ENCODE measurements at regions not wholly inside any gene's neighbourhood (a gene's known extent, or its start where the extent isn't known, plus 50 kb on each side); places are given as distances from the start of the nearest gene placed in this dataset.

GRCh38 chr4:78720204-78720603 is 55.9 kb upstream of the BMP2K start:
- Histone ChIP-seq H3K36me3 (ENCODE audit: control insufficient read depth in 2 of 2, insufficient read depth in 1 of 2, low read length in 2 of 2) (no peaks in the 10 kb centered on the region), H3K27ac (ENCODE audit: extremely low read depth, low read depth, low read length) (no peak overlapping the region), H3K4me1 (ENCODE audit: control insufficient read depth, insufficient read depth, low read length) (no peaks in the 10 kb centered on the region), H3K4me3 (ENCODE audit: low read depth, low read length) (no peak overlapping the region), H3K9me3 (ENCODE audit: control insufficient read depth, insufficient read depth, low read depth, low read length) (no peaks in the 10 kb centered on the region)
- TF ChIP-seq SP2 (tag by site-specific recombination; IDR thresholded peaks at IDR 0.05) (no peak), ZNF155 (tag by site-specific recombination; IDR thresholded peaks at IDR 0.05) (no peak), ZNF513 (tag by site-specific recombination; IDR thresholded peaks at IDR 0.05) (no peak), ZNF692 (tag by site-specific recombination; IDR thresholded peaks at IDR 0.05) (no peak), GLI4 (tag by site-specific recombination; IDR thresholded peaks at IDR 0.05) (no peak), ZNF423 (tag by site-specific recombination; IDR thresholded peaks at IDR 0.05) (no peak), MZF1 (tag by site-specific recombination; IDR thresholded peaks at IDR 0.05; ENCODE audit: borderline replicate concordance) (no peak), ZNF660 (tag by site-specific recombination; IDR thresholded peaks at IDR 0.05) (no peak), ZNF280D (tag by site-specific recombination; IDR thresholded peaks at IDR 0.05) (no peak), MEIS1 (CRISPR knock-in tag; IDR thresholded peaks at IDR 0.05; ENCODE audit: borderline replicate concordance) (no peak), ZNF433 (tag by site-specific recombination; IDR thresholded peaks at IDR 0.05; ENCODE audit: low read depth) (no peak), KLF8 (tag by site-specific recombination; IDR thresholded peaks at IDR 0.05) (no peak), EGR2 (tag by site-specific recombination; IDR thresholded peaks at IDR 0.05; ENCODE audit: low read depth) (no peak), OVOL3 (tag by site-specific recombination; IDR thresholded peaks at IDR 0.05) (no peak)
- POLR2A ChIA-PET = no interaction called here
- CTCF ChIA-PET = no interaction called here

GRCh38 chr4:78720994-78721677 is 55.0 kb upstream of the BMP2K start:
- H3K9me3 ChIP-seq (ENCODE audit: control insufficient read depth, insufficient read depth, low read depth, low read length) = no peaks in the 10 kb centered on the region
- CTCF ChIA-PET = no interaction called here

More at GRCh38 chr4:78720994-78721677, 55.0 kb upstream of the BMP2K start:
- H3K27ac ChIP-seq (ENCODE audit: extremely low read depth, low read depth, low read length) = no peak overlapping the region
- POLR2A ChIA-PET = no interaction called here
- H3K4me3 ChIP-seq (ENCODE audit: low read depth, low read length) = no peak overlapping the region
- no peaks in the 10 kb centered on the region for H3K36me3 ChIP-seq (ENCODE audit: control insufficient read depth in 2 of 2, insufficient read depth in 1 of 2, low read length in 2 of 2)
- TF ChIP-seq ZNF23 (tag by site-specific recombination; IDR thresholded peaks at IDR 0.05; ENCODE audit: borderline replicate concordance) (no peak), ZNF239 (tag by site-specific recombination; IDR thresholded peaks at IDR 0.05) (no peak), REPIN1 (tag by site-specific recombination; IDR thresholded peaks at IDR 0.05; ENCODE audit: low read depth) (no peak), ATF2 (tag by site-specific recombination; IDR thresholded peaks at IDR 0.05; ENCODE audit: low read depth) (no peak), ZBTB44 (tag by site-specific recombination; IDR thresholded peaks at IDR 0.05) (no peak), ZNF362 (tag by site-specific recombination; IDR thresholded peaks at IDR 0.05) (no peak)
- H3K4me1 ChIP-seq (ENCODE audit: control insufficient read depth, insufficient read depth, low read length) = no peaks in the 10 kb centered on the region
